ENCODE measurements at regions not wholly inside any gene's neighbourhood (a gene's known extent, or its start where the extent isn't known, plus 50 kb on each side); places are given as distances from the start of the nearest gene placed in this dataset.

GRCh38 chr2:12177455-12178288 is 431.2 kb downstream of the LPIN1 start (continued):
- no peak for TF ChIP-seq USF2 (IDR thresholded peaks at IDR 0.05)
- TF ChIP-seq CBX2 (IDR thresholded peaks at IDR 0.05; ENCODE audit: borderline replicate concordance, low read depth), result no peak
- TF ChIP-seq SREBF2 (IDR thresholded peaks at IDR 0.05), result no peak
- no peak for TF ChIP-seq PHF8 (IDR thresholded peaks at IDR 0.05; ENCODE audit: borderline replicate concordance, low read depth)
- no peak for TF ChIP-seq HOXA7 (CRISPR knock-in tag; IDR thresholded peaks at IDR 0.05)

- FAIRE-seq (no peak), DNase-seq (ENCODE audit: low read depth in 1 of 2, low spot score in 1 of 2) (no peak), ATAC-seq (no peak)
- no peak overlapping the region for H3K27ac ChIP-seq
- no peak overlapping the region for H3K4me3 ChIP-seq
- CTCF ChIA-PET, result no interaction called here
- POLR2A ChIA-PET, result no interaction called here
- TF ChIP-seq BCL3 (IDR thresholded peaks at IDR 0.05) (no peak), HMGXB4 (CRISPR knock-in tag; IDR thresholded peaks at IDR 0.05; ENCODE audit: borderline replicate concordance) (no peak), JUN (IDR thresholded peaks at IDR 0.05) (no peak), FOXS1 (CRISPR knock-in tag; IDR thresholded peaks at IDR 0.05) (no peak), RNF2 (IDR thresholded peaks at IDR 0.05; ENCODE audit: borderline replicate concordance, low read depth) (no peak), BHLHE40 (IDR thresholded peaks at IDR 0.05; ENCODE audit: low read depth, low read length) (no peak), HDAC2 (IDR thresholded peaks at IDR 0.05) (no peak), ELK1 (IDR thresholded peaks at IDR 0.05; ENCODE audit: low read depth, low read length) (no peak), GATA3 (IDR thresholded peaks at IDR 0.05; ENCODE audit: borderline replicate concordance) (no peak), POLR2A (IDR thresholded peaks at IDR 0.05; ENCODE audit: low read length) (no peak), CHD4 (IDR thresholded peaks at IDR 0.05; ENCODE audit: borderline replicate concordance) (no peak), SREBF2 (IDR thresholded peaks at IDR 0.05) (no peak), MYC (IDR thresholded peaks at IDR 0.05; ENCODE audit: borderline replicate concordance, low read length) (no peak), MAFK (IDR thresholded peaks at IDR 0.05; ENCODE audit: partially characterized antibody) (no peak)
- H3K4me2 ChIP-seq, result no peak overlapping the region
- no peaks in the 10 kb centered on the region for H3K4me1 ChIP-seq
- 31% methylated on average over 6 of the region's 6 CpGs for WGBS (ENCODE audit: missing lambda C conversion rate)
- H3K9me3 ChIP-seq, result no peaks in the 10 kb centered on the region
Observed at GRCh38 chr2:12178289-12179080, 432.1 kb downstream of the LPIN1 start.

- H3K4me2 ChIP-seq, result no peak overlapping the region
- no peak for DNase-seq (ENCODE audit: low read depth in 1 of 2, low spot score in 1 of 2)
- POLR2A ChIA-PET, result no interaction called here
- no peak for FAIRE-seq
- no peak for ATAC-seq
- H3K4me3 ChIP-seq, result no peak overlapping the region
- no peak overlapping the region for H3K27ac ChIP-seq
- H3K9me3 ChIP-seq, result no peaks in the 10 kb centered on the region
- WGBS (ENCODE audit: missing lambda C conversion rate), result 7% methylated on average over 2 of the region's 2 CpGs
- CTCF ChIA-PET, result no interaction called here
- H3K4me1 ChIP-seq, result no peaks in the 10 kb centered on the region
- no peak for TF ChIP-seq REST (IDR thresholded peaks at IDR 0.05)
- TF ChIP-seq HOXB5 (CRISPR knock-in tag; IDR thresholded peaks at IDR 0.05), result no peak
- no peak for TF ChIP-seq FOSL2 (IDR thresholded peaks at IDR 0.05)
- TF ChIP-seq FOSL2 (CRISPR knock-in tag; IDR thresholded peaks at IDR 0.05), result no peak
- no peak for TF ChIP-seq TFCP2L1 (CRISPR knock-in tag; IDR thresholded peaks at IDR 0.05)
- TF ChIP-seq PHF8 (IDR thresholded peaks at IDR 0.05; ENCODE audit: borderline replicate concordance, low read depth), result no peak
- TF ChIP-seq SREBF2 (IDR thresholded peaks at IDR 0.05), result no peak
- no peak for TF ChIP-seq NFE2L2 (conservative IDR thresholded peaks at IDR 0.05; ENCODE audit: low read length)
- TF ChIP-seq JUNB (IDR thresholded peaks at IDR 0.05), result no peak
Observed at GRCh38 chr2:12180031-12180430, 433.6 kb downstream of the LPIN1 start.

All from A549 (cell line).